ENCODE measurements at regions not wholly inside any gene's neighbourhood (a gene's known extent, or its start where the extent isn't known, plus 50 kb on each side); places are given as distances from the start of the nearest gene placed in this dataset.

DNA sequence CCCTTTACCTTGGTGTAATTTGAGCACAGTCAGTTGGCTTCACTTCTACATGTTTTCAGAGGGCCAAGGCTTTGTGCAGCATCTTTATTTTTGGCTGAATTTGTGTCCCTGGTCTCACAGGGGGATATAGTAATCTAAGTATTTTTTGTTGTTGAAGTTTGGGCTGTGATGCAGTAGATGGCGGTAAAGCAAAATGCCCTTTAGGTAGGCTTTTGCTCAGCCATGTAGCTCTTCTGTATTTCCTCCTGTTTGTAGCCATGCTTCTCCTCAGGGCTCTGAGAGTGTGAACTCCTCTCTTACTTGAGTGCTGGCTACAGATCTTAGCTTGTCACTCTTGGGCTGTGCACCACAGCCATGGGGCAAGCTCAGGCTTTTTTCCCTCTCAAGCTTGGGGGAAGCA lies 328.6 kb downstream of the SLITRK5 start:
- TF ChIP-seq, protein P1, sequence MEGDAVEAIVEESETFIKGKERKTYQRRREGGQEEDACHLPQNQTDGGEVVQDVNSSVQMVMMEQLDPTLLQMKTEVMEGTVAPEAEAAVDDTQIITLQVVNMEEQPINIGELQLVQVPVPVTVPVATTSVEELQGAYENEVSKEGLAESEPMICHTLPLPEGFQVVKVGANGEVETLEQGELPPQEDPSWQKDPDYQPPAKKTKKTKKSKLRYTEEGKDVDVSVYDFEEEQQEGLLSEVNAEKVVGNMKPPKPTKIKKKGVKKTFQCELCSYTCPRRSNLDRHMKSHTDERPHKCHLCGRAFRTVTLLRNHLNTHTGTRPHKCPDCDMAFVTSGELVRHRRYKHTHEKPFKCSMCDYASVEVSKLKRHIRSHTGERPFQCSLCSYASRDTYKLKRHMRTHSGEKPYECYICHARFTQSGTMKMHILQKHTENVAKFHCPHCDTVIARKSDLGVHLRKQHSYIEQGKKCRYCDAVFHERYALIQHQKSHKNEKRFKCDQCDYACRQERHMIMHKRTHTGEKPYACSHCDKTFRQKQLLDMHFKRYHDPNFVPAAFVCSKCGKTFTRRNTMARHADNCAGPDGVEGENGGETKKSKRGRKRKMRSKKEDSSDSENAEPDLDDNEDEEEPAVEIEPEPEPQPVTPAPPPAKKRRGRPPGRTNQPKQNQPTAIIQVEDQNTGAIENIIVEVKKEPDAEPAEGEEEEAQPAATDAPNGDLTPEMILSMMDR (IDR thresholded peaks at IDR 0.05; ENCODE audit: low read depth, low read length, poor library complexity, severe bottlenecking), result no peak
- no peak for TF ChIP-seq EZH2phosphoT487 (IDR thresholded peaks at IDR 0.05; ENCODE audit: borderline replicate concordance, low read length)
